Mucosa of descending colon (tissue), 3 donors: ENCODE measurements at regions not wholly inside any gene's neighbourhood (a gene's known extent, or its start where the extent isn't known, plus 50 kb on each side); places are given as distances from the start of the nearest gene placed in this dataset.

Experiments
- ATAC-seq: fragments of 200-7000 bp; cut with Tn5 transposase; one replicate; pipeline ENCODE4 v1.9.1; 2020; ENCODE audit warnings: mild to moderate bottlenecking, moderate library complexity
- DNase-seq, 3 donors: peaks; one replicate each; pipeline ENCODE4 v3.0.0-alpha.2; 2020
- H3K36me3 ChIP-seq: fragments of 200-600 bp; one replicate; pipeline ENCODE4 v1.8.0; 2021; ENCODE audit warnings: low read depth, mild to moderate bottlenecking
- H3K4me1 ChIP-seq: fragments of 200-600 bp; one replicate; pipeline ENCODE4 v1.8.0; 2021; ENCODE audit warnings: low read depth, mild to moderate bottlenecking
- H3K4me3 ChIP-seq: fragments of 200-600 bp; one replicate; pipeline ENCODE4 v1.8.0; 2021; ENCODE audit warnings: mild to moderate bottlenecking
- H3K9me3 ChIP-seq: fragments of 200-600 bp; one replicate; pipeline ENCODE4 v1.8.0; 2021; ENCODE audit warnings: mild to moderate bottlenecking
- CTCF ChIP-seq: fragments of 200-600 bp; IDR thresholded peaks from one replicate; pipeline ENCODE4 v1.8.0; 2022; ENCODE audit warnings: antibody characterized with exemption, mild to moderate bottlenecking
- intact Hi-C, 2 donors: fragments of 100-400 bp; cut with DNase I in 1 of 2; cut with micrococcal nuclease in 1 of 2; formaldehyde crosslinking; loops; one replicate each; pipeline versions ENCODE4 v1.11.0 to v1.11.1; 2022; cut with DNase I, micrococcal nuclease
- donor health status: DM: no; HTN: no; CAD: no; lungs with moderate emphysema.
- donor health status: DM: no; HTN: no; CAD: no.
- donor health status: DM: no; HTN: yes; CAD: no.

GRCh38 chr4:156556336-156556735 lies 415.3 kb downstream of the PDGFC start:
- ATAC-seq, result no peak
- intact Hi-C loops, result no loop called here
- H3K36me3 ChIP-seq, result no peaks in the 10 kb centered on the region
- DNase-seq, result no peak
- no peaks in the 10 kb centered on the region for H3K9me3 ChIP-seq
- no peak overlapping the region for H3K4me3 ChIP-seq
- TF ChIP-seq CTCF, result no peak
- H3K4me1 ChIP-seq, result no peaks in the 10 kb centered on the region

GRCh38 chr4:156553659-156554058 lies 417.9 kb downstream of the PDGFC start:
- no peaks in the 10 kb centered on the region for H3K9me3 ChIP-seq
- H3K4me3 ChIP-seq, result no peak overlapping the region
- ATAC-seq (no peak), DNase-seq (no peak)
- no peaks in the 10 kb centered on the region for H3K36me3 ChIP-seq
- no peaks in the 10 kb centered on the region for H3K4me1 ChIP-seq
- no peak for TF ChIP-seq CTCF
- intact Hi-C loops, result no loop called here

GRCh38 chr4:156547891-156548290 lies 423.7 kb downstream of the PDGFC start:
- no peak for TF ChIP-seq CTCF
- Histone ChIP-seq H3K4me1 (no peaks in the 10 kb centered on the region), H3K36me3 (no peaks in the 10 kb centered on the region), H3K4me3 (no peak overlapping the region), H3K9me3 (no peaks in the 10 kb centered on the region)
- DNase-seq (no peak), ATAC-seq (no peak)
- intact Hi-C loops, result no loop called here

GRCh38 chr4:156547439-156547838 lies 424.2 kb downstream of the PDGFC start:
- Histone ChIP-seq H3K4me1 (no peaks in the 10 kb centered on the region), H3K4me3 (no peak overlapping the region), H3K36me3 (no peaks in the 10 kb centered on the region), H3K9me3 (no peaks in the 10 kb centered on the region)
- intact Hi-C loops, result no loop called here
- ATAC-seq (no peak), DNase-seq (no peak)
- no peak for TF ChIP-seq CTCF

GRCh38 chr4:156545003-156545785 lies 426.4 kb downstream of the PDGFC start:
- DNase-seq (no peak), ATAC-seq (no peak)
- TF ChIP-seq CTCF, result no peak
- Histone ChIP-seq H3K9me3 (no peaks in the 10 kb centered on the region), H3K4me1 (no peaks in the 10 kb centered on the region), H3K36me3 (no peaks in the 10 kb centered on the region), H3K4me3 (no peak overlapping the region)
- intact Hi-C loops, result no loop called here
